Retina (tissue), 1 donor: ENCODE measurements at regions not wholly inside any gene's neighbourhood (a gene's known extent, or its start where the extent isn't known, plus 50 kb on each side); places are given as distances from the start of the nearest gene placed in this dataset.
"Not testable (repeated sequence)": the region's sequence is repeated elsewhere in the genome, so short reads cannot be mapped to it uniquely, and the experiment has no call there.

Source experiments
- DNase-seq: peaks from one replicate; pipeline ENCODE4 v3.0.0-alpha.2; 2016

DNA sequence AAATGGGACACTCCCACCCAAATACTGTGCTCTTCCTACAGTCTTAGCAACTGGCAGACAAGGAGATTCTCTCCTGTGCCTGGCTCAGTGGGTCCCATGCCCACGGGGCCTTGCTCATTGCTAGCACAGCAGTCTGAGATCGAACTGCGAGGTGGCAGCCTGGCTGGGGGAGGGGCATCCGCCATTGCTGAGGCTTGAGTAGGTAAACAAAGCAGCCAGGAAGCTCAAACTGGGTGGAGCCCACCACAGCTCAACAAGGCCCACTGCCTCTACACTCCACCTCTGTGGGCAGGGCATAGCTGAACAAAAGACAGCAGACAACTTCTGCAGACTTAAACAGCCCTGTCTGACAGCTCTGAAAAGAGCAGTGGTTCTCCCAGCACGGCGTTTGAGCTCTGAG is 174.8 kb downstream of the COL12A1 start:
- not testable (repeated sequence) for DNase-seq

DNA sequence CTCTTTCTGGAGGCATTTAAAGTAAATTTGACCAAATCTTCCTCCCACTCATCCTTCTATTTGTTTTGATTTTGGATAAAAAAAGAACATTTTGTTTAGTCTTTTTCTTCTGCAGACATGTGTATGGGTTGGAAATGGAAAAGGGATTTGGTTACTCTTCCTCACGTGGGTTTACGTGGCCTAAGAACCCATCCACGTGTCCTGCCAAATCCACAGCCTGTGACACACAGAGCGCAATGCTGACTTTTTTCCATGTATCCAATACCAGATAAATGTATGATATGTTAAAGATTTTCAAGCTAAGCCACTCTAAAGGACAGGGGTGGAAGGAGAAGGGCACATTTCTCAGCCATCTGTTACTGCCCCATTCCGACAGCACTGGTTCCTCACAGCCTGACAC is 176.5 kb downstream of the COL12A1 start:
- no peak for DNase-seq

DNA sequence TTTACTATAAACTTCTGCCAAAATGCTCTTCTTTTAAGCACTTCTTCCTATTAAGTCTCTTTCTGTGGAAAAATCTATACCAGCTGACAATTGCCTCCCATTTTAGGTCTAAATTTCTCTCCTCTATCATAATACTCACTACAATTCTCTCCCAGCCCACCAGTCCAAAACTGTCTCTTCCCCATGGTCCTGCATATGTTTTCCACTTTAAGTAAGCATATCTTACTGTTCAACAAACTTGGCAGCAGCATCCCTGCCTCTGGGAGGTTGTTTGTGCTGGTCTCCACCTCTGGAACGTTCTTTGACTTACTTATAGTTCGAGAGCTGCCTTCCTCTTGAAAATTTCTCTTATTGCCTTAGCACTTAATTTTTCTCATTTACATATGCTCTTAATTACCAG is 180.5 kb downstream of the COL12A1 start:
- DNase-seq, result no peak

DNA sequence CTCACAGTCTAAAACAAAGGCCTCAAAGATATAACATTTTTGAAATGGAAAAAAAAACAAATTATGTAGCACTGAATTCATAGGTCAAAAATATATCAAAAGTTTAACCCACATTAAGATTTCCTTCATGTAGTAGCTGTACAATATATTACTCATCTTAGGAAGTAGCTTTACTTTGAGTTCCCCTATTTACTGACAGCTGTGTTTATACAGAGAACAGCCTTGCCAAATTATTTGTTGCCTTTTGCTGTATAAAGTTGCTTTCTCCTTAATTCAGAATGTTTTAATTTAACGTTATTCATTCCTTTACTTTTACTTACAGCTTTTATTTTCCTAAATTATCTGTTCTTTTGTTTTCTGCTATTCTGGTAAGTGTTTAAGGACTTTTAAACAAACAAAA is 181.0 kb downstream of the COL12A1 start:
- DNase-seq, result no peak

DNA sequence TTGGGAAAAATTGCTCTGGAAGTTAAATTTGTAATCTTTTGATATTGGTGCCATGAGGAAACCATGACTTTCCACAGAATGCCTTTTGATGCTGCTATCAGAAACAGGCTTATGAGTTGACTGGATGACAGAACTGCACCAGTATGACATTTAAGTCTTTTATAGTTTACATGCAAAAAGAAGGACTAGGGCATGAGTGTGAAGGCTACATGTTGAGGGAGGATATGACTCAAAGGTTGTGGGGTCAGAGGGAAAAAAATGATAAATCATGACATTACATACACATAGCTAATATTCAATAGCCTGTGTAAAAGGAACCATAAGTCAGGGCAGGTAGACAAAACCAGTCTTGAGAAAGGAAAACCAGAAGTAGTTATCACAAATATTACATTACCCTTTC is 182.2 kb downstream of the COL12A1 start:
- DNase-seq, result no peak

DNA sequence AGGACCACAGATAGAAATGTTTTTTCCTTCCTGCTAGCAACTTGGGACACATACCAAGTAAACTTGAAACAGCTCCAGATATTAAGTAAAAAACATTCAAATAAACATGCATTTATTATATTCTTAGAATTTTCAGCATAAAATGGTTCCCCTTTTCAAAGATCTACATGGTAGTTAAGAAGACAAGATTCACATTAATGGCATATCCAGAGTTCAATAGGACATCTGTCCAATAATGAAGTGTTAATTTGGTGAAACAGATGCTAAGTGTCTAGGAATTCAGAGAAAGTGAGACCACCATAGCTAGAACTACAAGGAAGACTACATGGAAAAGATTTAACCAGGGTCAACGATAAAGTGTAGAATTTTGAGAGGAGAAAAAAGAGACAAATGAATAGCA is 184.9 kb downstream of the COL12A1 start:
- no peak for DNase-seq

DNA sequence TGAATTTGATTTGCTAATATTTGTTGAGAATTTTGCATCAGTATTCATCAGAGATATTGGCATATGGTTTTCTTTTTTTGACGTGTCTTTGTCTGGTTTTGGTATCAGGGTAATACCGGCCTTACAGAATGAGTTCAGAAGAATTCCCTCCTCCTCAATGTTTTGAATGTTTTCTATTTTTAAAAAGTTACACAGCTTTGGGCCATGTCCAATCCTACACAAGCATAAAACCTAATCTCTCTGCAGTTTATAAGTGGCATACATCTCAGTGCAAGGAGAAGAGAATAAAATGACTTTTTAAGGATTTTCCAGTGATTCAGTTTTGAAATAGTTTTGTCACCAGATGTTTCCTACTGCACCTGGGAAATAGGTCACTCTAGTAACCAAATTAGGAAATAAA is 185.5 kb downstream of the COL12A1 start:
- no peak for DNase-seq

DNA sequence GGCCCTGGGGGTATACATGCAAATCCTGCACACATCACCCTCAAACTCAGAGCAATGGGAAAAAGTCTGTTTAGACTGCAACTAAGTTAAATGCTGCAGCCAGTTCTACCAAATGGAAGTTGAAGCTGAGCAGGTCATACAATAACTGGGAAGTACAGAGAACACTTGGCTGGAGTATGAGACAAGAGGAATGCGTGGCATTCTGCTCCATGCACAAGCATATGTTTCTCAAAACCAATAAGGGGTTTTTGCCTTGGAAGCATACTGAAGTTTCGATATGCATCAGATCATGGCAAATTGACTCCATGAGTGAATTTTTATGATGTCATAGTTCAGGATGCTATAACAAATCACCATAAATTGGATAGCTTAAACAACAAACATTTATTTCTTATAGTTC is 193.8 kb downstream of the COL12A1 start:
- DNase-seq, result no peak

DNA sequence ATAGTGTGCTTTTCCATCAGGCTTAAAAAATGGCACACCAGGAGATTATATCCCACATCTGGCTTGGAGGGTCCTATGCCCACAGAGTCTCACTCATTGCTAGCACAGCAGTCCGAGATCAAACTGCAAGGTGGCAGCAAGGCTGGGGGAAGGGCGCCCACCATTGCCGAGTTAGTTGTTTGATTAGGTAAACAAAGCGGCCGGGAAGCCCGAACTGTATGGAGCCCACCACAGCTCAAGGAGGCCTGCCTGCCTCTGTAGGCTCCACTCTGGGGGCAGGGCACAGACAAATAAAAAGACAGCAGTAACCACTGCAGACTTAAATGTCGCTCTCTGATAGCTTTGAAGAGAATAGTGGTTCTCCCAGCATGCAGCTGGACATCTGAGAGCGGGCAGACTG is 201.9 kb downstream of the COL12A1 start:
- not testable (repeated sequence) for DNase-seq

DNA sequence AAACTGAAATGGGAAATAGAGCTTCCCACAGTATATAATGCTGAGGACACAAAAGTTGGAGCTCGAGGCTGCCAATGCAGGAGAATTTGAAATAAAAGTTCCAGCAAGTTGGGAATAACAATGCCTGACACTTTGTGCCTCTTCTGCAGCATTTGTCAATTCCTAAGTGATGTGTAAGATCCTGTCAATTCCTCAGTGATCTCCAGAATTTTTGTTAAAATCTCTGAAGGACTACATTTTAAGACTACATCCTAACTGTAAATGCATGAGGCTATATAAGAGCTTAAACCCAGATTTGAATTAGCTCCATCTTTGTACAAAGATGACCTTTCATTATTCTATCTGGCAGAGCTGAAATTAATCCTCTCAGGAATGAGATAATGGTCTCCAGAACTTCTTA is 208.2 kb downstream of the COL12A1 start:
- no peak for DNase-seq

DNA sequence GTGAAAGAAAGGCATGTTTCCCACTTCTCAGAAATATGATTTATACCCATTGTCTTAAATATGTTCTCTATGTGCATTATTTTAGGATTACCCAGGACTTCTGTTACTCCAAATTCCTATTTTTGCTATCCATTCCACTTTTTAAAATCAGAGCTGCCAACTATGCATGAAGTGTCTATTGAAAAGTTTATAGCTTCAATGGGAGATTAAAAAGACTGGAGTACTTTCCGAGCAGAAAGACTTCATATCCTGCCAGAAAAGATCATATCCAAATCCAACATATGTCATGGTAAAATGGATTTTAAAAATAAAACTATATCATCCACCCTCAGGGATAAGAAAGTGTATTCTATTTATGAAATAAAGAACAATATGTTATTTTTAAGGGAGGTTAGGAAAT is 212.7 kb downstream of the COL12A1 start:
- no peak for DNase-seq

DNA sequence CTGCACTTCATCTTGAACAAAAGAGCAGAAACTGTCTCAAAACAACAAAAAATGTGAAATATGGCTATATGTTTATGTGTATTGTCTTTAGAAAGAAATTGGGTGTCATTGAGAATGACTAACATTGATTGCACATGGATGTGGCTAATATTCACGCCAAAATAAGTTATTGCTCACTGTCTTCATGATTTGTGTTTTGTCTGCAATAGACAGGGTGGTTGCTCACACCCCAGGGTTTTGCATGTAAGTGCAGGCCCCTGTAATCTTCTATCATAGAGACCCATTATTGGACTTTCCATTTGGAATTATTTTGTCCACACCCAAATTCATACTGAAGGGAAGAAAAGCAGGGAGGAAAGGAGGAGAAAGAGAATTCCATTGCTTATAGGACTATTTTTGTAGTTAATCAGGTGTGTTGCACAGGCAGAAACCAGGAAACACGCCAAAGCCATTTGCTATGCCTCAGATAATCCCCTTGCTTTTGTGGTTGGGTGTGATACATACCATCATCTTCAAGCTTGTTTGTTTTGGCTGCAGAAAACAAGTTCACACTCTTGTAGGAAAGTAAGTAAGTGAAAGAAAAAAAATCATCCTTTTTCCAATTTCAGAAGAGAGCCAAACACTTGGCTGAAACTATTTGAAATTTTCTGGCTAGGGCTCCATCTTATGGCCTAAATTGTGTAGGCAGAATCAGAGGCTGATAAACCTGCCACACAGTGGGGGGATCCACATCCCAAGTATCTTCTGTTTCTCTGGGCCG is 214.1 kb downstream of the COL12A1 start:
- no peak for DNase-seq

DNA sequence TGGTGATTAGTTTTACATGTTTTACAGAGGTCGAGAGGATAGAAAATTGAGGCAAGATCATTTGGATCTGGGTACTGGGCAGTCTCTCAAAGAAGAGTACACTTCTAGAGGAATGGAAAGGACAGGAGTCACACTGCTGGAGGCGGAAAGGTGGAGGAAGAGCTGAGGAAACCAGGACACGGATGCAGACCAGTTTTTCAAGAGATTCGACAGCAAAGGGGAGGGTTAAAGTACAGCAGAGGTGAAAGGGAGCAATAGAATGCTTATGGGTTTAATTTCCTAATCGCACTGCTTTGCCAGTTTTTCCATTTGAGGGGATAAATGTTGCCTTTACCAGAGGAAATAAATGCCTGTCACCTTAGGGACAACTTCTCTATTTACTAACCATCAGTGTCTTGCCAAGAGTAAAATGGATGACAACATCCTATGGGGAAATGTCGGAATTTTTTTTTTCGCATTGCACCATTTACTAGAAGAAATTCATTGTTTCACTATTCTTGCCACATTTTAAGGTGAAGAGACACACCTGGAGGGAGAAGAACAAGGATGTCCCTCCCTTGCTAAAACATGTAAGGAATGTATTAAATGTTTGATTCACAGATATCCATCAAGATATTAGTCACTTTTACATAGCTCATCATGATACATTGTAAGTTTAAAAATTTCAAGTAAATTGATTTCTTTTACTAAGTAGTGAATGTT is 226.6 kb downstream of the COL12A1 start:
- no peak for DNase-seq

DNA sequence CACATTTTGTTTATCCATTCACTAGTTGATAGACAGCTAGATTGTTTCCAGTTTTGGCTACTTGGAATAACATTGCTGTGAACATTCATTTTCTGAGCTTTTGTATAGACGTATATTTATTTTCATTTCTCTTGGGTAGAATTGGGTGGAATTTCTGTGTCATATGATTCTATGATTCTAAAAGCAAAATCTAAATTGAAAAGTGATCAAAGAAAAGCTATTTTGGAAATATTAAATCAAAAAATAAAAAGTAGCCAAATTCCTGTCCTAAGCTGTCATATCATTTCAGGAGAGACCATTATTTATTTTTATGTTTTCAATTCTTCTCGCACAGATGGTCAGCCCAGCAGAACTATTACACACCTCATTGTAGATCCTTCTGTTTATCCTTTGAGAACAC is 229.2 kb downstream of the COL12A1 start:
- DNase-seq, result no peak

DNA sequence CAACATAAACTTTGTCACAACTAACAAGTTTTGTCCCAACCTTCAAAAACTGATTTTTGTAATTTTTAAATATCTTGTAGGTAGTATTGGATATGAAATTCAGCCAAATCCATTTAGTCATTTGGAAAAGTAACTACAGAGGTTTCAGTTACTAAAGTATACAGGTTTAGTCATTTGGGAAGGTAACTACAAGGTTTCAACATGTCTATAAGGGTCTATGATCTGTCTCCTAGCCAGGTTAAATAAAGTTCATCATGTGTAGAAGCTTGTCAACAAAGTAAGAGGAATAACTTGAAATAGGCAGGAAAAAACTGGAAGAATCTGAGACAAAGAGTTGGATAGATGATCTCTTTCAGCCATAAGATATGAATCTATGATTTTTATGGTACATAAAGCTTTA is 229.8 kb downstream of the COL12A1 start:
- DNase-seq, result no peak

DNA sequence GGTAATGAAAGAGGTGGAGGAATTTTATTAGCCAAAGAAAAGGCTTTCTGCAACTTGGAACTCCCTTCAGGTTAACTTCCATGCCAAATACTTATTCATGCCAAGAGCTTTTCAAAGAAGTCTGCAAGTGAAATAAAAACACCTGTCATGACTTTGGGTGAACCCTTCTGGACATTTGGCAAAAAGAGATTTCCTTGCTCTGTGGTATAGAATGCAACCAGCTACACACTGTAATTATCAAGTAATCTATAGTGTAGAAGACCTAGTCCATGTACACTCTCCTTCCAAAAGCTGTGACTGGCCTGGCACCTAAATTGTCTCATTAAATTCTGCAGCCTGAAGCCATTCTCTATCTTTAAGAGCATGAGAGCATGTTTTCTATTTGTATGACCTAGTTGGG is 232.3 kb downstream of the COL12A1 start:
- DNase-seq, result no peak

DNA sequence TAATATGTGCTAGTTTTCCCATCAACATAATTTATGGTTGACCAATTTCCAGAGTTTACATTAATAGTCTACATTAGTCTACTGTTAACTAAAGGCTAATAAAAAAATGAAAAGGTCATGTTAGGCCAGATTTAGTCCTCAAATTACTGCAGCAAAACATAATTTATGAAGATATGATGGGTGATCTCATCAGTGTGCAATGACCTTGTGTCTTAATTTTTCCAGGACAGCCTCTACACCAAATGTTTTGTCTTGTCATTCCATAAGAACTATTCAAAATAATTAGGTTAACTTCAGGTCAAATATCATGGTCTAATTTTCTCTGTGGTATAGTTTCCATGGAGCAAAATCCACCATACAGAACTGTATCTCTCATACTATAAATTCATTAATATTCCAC is 234.2 kb downstream of the COL12A1 start:
- no peak for DNase-seq

DNA sequence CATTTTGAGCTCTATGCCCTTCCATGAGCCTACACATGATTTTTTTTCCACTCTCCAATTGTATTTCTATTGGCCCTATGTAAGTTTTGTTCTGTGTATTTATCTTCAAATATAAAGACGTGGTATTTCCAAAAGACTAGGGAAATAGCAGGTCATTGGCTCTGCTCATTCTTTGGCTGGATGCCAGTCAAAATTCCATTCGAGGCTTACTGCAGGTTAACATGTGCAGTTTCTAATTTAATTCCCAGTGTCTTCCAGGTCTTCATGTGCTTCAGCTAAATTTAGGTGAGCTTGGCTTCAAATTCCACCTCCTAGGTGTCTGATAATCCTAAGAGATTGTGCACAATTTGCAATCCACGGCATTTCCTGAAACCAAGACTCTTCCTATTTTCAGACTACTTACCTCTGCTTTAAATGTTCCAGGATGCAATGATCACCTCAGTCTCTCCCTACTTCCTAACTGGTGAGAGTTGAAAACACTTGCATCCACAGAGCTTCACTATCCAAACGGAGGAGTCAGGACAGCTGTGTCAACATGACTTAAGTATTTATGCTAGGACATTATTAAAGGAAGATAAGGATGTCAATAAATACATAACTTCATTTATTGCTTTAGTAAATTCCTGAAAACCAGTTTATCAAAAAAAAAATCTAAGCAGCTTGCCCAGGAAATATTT is 236.1 kb downstream of the COL12A1 start:
- DNase-seq, result no peak

DNA sequence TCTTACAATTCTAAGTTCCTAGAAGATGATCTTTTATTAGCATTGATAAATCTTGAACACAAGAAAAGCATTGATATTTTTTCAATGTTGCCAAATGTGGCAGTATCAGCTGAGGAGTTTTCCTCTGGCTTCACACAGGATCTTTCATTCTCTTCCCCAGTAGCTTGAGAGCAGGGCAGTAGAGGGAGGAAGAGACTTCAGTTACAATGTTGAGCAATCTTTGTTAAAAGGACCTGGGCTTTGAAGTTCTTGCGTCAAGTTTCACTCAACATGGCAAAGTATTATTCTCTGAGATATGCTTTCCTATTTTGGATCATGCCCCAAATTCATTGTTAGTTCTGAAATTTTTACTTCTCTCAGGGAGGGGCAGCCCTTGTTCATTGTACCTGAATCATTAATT is 238.0 kb downstream of the COL12A1 start:
- no peak for DNase-seq

DNA sequence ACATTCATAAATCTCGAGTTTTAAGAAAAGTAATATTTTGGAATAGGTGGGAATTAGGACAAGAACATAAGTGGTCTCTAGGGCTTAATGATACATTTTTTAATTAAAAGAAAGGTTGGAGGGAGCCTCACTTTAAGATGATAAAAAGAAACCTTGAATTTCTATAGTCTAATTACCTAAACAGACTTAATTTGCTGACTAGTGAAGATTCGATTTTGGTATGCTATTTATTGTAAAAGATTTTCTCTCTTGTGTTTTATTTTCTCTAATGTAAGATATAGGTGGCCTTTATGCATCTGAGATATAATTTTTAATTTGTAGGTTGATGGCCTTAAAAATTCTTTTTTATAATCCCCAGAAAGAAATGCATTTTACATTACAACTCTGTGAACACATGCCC is 239.1 kb downstream of the COL12A1 start:
- no peak for DNase-seq

DNA sequence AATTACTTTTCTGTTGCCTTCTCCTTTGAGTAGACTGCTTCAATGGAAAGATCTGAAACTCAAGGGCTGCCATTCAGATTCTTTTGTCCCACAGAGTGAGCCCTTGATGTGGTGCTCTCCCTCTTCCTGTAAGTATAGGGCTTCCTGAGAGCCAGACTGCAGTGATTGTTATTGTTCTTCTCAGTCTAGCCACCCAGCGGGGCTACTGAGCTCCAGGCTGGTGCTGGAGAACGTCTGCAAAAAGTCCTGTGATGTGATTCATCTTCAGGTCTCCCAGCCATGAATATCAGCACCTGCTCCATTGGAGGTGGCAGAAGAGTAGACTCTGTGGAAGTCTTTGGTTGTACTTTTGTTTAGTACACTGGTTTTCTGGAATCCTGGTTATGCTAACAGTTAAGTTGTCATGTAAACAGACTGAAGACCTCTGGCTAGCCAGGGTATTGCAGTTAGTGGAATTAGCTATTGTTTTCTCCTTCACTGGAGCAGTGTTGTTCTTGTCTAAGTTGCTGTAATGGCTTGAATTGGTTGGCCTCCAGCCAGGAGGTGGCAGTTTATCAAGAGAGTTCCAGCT is 240.9 kb downstream of the COL12A1 start:
- no peak for DNase-seq

DNA sequence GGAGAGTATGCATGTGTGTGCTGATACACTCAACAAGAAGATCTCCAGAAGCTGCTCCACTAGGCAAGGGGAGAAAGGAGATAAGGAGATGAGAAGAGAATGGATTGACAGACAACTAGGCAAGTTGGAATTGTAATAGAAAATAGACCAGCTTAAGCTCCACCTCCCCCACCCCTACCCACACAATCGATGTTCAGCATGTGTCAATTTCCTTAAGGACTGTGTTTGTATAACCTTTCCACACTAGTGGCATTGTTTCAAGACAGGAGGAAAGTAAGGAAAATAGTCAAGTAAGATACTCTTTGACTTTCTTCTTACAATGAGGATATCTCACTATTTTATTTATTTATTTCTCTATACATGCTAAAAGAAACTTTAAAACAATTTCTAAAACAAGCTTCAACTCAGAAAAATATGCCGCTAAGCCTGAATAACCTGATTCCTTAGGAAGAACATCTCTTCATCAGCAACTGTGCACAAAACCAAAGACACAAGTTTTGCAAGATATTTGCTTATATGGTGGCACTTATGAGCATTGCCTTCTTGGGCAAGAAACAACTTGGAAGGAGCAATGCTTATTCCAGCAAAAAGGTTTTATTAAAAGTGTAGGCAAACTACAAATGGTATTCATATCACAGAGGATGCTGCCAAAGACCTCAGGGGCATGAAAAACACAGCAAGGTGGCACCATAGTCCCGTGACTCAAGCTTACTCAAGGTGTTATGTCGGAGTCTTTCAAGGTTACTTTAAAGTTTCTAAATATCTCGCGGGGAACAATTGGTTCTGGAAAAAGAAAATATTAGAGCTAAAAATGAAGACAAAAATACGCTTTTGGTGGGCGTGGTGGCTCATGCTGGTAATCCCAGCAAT is 249.1 kb downstream of the COL12A1 start:
- no peak for DNase-seq

DNA sequence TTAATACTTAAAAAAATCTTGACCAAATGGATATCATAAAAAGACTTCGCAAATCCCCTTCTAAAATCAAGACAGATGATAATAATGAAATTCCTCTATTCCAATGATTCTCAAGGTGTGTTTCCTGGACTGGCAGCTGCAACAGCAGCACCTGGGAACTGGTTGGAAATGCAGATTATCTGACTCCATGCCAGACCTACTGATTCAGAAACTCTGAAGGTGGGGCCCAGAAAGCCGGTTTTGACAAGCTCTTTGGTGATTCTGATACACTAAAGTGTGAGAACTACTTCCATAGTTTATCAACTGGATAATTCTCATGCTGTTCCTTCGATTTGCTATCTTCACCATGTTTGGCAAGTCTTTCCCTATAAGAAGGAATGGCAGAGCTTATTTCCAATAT is 252.1 kb downstream of the COL12A1 start:
- DNase-seq, result no peak
